ENCODE measurements at regions not wholly inside any gene's neighbourhood (a gene's known extent, or its start where the extent isn't known, plus 50 kb on each side); places are given as distances from the start of the nearest gene placed in this dataset.
"Not testable (repeated sequence)": the region's sequence is repeated elsewhere in the genome, so short reads cannot be mapped to it uniquely, and the experiment has no call there.

GRCh38 chr5:33209252-33209651 is 231.5 kb upstream of the TARS1 start:
- DNase-seq (ENCODE audit: low read depth) = no peak

GRCh38 chr5:33210221-33210620 is 230.5 kb upstream of the TARS1 start:
- not testable (repeated sequence) for DNase-seq (ENCODE audit: low read depth)

GRCh38 chr5:33210978-33211377 is 229.8 kb upstream of the TARS1 start:
- DNase-seq (ENCODE audit: low read depth) = no peak

GRCh38 chr5:33212439-33212838 is 228.3 kb upstream of the TARS1 start:
- DNase-seq (ENCODE audit: low read depth) = no peak

- no peak for DNase-seq (ENCODE audit: low read depth)
Observed at GRCh38 chr5:33212900-33213299, 227.9 kb upstream of the TARS1 start.

GRCh38 chr5:33223563-33224284 is 217.0 kb upstream of the TARS1 start:
- no peak for DNase-seq (ENCODE audit: low read depth)

- no peak for DNase-seq (ENCODE audit: low read depth)
Observed at GRCh38 chr5:33224285-33224961, 216.3 kb upstream of the TARS1 start.

GRCh38 chr5:33227247-33227646 is 213.5 kb upstream of the TARS1 start:
- no peak for DNase-seq (ENCODE audit: low read depth)

- no peak for DNase-seq (ENCODE audit: low read depth)
Observed at GRCh38 chr5:33227746-33228145, 213.0 kb upstream of the TARS1 start.

GRCh38 chr5:33228149-33228548 is 212.6 kb upstream of the TARS1 start:
- no peak for DNase-seq (ENCODE audit: low read depth)

- DNase-seq (ENCODE audit: low read depth) = no peak
Observed at GRCh38 chr5:33229216-33229615, 211.5 kb upstream of the TARS1 start.

GRCh38 chr5:33230467-33231078 is 210.2 kb upstream of the TARS1 start:
- no peak for DNase-seq (ENCODE audit: low read depth)

GRCh38 chr5:33231214-33231710 is 209.5 kb upstream of the TARS1 start:
- no peak for DNase-seq (ENCODE audit: low read depth)

GRCh38 chr5:33231935-33232334 is 208.8 kb upstream of the TARS1 start:
- no peak for DNase-seq (ENCODE audit: low read depth)

- DNase-seq (ENCODE audit: low read depth) = no peak
Observed at GRCh38 chr5:33232731-33233505, 207.8 kb upstream of the TARS1 start.

- DNase-seq (ENCODE audit: low read depth) = no peak
Observed at GRCh38 chr5:33235304-33235703, 205.5 kb upstream of the TARS1 start.

- no peak for DNase-seq (ENCODE audit: low read depth)
Observed at GRCh38 chr5:33235824-33236223, 204.9 kb upstream of the TARS1 start.

GRCh38 chr5:33237471-33237870 is 203.3 kb upstream of the TARS1 start:
- DNase-seq (ENCODE audit: low read depth) = no peak

- no peak for DNase-seq (ENCODE audit: low read depth)
Observed at GRCh38 chr5:33238826-33239695, 201.7 kb upstream of the TARS1 start.

- DNase-seq (ENCODE audit: low read depth) = peak; percentile 36
Observed at GRCh38 chr5:33240558-33240957, 200.2 kb upstream of the TARS1 start.

GRCh38 chr5:33241802-33242201 is 199.0 kb upstream of the TARS1 start:
- DNase-seq (ENCODE audit: low read depth) = no peak

All from RPMI7951 (cell line).